H7 (cell line): ENCODE measurements at regions not wholly inside any gene's neighbourhood (a gene's known extent, or its start where the extent isn't known, plus 50 kb on each side); places are given as distances from the start of the nearest gene placed in this dataset.
A peak's percentile ranks its signal among the peaks of the same experiment; 100 is the strongest.
"Not testable (repeated sequence)": the region's sequence is repeated elsewhere in the genome, so short reads cannot be mapped to it uniquely, and the experiment has no call there.

Source experiments
- DNase-seq: peaks from one replicate; pipeline ENCODE4 v3.0.0; 2012
- H3K27me3 ChIP-seq: 2 replicates; pipeline ENCODE4 v1.6.0; 2011; ENCODE audit warnings: mild to moderate bottlenecking, low read length; ENCODE audit not compliant: control insufficient read depth, insufficient read depth
- H3K36me3 ChIP-seq: replicated peaks from 2 replicates; pipeline ENCODE4 v1.5.1; 2011; ENCODE audit warnings: low read length; ENCODE audit not compliant: control insufficient read depth, insufficient read depth
- H3K4me3 ChIP-seq: 2 replicates; pipeline ENCODE4 v1.5.1; 2011; ENCODE audit warnings: low read depth, mild to moderate bottlenecking, control low read depth, low read length, moderate library complexity; ENCODE audit not compliant: insufficient read depth

DNA sequence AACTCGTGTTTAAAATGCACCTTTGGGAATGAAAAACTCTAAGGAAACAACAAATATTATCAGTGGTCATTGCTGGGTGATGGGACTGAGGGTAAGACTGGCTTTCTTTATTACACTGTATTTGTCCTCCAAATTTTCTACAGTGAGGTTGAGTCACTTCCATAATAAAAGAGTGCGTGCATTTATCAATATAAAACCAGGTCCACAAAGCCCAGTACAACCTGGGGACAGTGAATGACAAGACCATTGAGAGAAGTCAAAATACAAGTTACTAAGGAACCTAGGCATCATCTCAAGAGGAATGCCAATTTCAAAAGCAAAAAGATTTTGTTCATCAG is 76.4 kb downstream of the MAGED4 start:
- no peaks in the 10 kb centered on the region for H3K36me3 ChIP-seq
- H3K4me3 ChIP-seq = peak overlapping the region; percentile 59; the same call in 1 of the 2 replicates
- no peak for DNase-seq

DNA sequence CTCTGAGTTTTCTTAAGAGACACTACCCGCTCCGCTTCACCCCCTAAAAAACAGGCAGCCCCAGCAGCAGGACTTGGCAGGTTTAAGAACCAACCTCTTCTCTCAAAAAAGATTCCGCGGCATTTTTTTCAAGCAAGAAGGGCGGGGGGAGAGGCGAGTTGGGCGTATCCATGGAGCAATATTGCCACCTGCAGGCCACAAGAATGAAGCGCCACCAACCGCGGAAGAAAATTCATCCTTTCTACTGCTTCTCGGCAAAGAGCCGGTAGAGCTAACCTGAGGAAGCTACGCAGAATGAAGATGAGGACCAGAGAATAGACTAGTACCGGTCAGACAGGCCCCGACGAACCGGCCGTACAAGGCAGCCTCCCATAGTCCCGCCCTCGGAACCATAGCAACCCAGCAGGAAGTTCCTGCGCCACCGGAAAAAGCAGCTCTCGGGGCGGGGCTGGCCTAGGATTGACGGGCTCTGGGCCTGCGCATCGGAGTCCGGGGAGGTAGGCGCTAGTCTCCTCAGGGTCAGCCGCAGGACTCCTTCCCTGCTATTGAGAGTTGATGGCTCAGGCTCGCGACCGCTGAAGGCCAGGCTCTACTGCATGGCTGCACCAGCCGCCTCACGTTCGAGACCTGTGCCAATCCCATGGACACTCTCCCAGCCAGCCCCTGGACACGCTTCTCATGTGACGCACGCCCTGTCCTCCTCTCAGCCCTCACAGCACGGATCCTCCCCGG is 76.9 kb downstream of the MAGED4 start:
- Histone ChIP-seq H3K36me3 (no peaks in the 10 kb centered on the region), H3K27me3 (no peaks in the 10 kb centered on the region), H3K4me3 (peak overlapping the region; percentile 59)
- DNase-seq = peak; percentile 78

More for the DNA sequence above, 76.4 kb downstream of the MAGED4 start:
- H3K27me3 ChIP-seq = no peaks in the 10 kb centered on the region

DNA sequence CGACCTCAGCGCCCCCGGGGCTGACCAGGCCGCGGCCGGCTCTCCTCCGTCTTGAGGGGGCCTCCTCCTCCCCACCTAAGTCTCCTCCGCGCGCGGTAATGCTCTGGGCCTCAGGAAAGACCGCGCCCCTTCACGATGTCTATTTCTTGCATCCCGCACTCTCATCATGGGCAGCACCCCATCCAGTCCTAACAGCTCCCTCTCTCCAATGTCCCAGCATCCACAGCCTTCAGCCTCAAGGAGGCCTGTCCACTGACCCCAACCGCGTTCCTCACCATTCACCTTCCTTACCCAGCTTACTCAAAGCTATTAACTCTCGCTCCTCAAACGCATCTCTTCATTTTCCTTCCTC is 77.5 kb downstream of the MAGED4 start:
- Histone ChIP-seq H3K4me3 (peak overlapping the region; percentile 59), H3K36me3 (no peaks in the 10 kb centered on the region), H3K27me3 (no peaks in the 10 kb centered on the region)
- DNase-seq = no peak

DNA sequence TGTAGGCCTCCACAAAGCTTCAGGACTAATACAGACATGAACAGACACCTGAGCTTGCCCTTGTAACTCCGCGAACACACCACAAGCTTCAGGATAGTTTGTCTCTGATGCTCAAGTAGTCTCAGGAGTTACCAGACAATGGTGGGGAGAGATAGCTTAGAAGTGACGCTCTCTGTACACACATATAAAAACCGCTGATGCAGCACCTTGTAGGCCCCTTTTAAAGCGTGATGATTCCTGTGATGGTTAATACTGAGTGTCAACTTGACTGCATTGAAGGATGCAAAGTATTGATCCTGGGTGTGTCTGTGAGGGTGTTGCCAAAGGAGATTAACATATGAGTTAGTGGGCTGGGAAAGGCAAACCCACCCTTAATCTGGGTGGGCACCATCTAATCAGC is 78.7 kb downstream of the MAGED4 start:
- no peak for DNase-seq
- Histone ChIP-seq H3K27me3 (no peaks in the 10 kb centered on the region), H3K36me3 (no peaks in the 10 kb centered on the region), H3K4me3 (no peak overlapping the region)

DNA sequence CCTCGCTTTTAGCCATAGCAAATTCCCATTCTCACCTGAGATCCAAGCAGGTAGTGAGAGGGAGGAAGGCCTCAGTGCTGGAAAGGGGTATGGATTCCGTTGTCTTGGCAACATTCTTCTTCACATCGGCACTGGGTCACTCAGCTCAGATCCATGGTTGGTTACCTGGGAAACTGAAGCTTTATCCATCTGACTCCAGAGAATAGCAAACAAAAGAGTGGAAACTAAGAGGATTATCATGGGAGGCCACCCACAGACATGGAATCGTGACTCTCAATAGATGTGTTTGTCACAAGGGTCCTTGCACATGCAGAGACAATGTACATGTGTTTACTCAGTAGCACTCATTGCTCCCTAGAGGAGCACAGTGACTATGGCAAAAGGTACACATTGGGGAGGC is 81.0 kb downstream of the MAGED4 start:
- DNase-seq = no peak
- no peak overlapping the region for H3K4me3 ChIP-seq
- no peaks in the 10 kb centered on the region for H3K36me3 ChIP-seq
- H3K27me3 ChIP-seq = no peaks in the 10 kb centered on the region

DNA sequence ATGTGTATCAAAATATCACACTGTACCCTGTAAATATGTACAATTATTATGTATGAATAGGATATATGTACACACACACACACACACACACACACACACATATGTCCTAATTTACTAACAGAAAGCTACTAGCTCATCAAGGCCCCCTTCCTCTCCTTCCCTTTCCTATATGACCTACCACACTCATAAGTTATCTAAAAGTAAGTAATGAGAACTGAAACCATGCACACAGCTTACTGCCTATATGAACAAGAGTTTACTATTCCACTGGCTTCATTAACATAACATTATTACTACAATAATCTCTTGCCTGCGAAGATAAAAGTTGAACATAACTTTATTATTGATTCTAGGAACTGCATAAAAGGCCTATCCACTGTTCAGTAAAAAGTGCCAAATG is 83.8 kb downstream of the MAGED4 start:
- not testable (repeated sequence) for H3K4me3 ChIP-seq, DNase-seq, H3K36me3 ChIP-seq

DNA sequence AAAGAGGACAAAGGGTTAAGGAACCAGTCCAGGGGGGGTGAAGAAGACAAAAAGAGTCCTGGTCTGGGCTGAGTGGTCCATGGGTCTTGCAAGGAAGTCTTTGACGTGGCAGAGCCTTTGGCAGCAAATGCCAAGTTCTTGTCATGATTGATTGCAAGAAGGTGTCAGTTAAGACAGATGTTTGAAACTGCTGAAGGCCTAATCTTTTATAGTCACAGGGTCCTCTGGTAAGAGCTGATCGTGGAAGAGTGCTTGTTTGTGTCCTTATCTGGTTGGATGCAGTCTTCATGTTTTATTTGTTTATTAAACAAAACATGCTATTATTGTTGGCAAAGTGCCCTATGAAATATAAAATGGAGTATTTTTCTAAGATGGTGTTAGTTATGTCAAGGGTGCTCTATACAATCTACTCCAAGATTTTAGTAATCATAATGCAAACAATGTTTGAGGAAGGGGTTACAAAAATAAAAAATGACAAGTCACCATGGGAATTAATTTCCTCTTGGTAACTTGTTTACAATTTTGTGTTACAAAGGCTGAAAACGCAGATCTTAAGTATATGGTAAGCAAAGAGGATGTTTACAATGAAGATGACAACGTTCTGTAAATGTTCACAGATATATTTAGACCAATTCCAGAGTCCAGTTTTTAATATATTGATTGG is 85.9 kb downstream of the MAGED4 start:
- DNase-seq = no peak
- no peak overlapping the region for H3K4me3 ChIP-seq
- no peaks in the 10 kb centered on the region for H3K27me3 ChIP-seq
- no peaks in the 10 kb centered on the region for H3K36me3 ChIP-seq

More for the DNA sequence above, 83.8 kb downstream of the MAGED4 start:
- not testable (repeated sequence) for H3K27me3 ChIP-seq

DNA sequence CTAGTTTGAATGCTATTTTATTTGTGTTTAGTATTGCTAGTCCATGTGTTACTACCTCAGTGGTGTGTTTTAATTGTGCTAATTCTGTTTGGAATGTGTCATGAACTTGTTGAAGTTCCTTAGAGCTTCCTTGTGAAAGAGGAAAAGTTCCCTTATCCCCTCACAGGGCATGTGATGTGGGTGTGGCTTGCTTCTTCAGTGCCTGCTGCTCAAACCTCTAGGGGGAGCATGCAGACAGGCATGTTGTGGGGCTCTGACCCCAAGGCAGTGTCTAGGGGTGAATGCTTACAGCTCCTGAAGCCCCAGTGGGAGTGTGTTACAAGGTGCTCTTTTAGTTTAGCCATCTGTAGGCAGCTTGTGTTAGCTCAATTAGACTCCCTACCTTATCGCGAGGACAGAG is 86.5 kb downstream of the MAGED4 start:
- H3K4me3 ChIP-seq = no peak overlapping the region
- DNase-seq = peak; percentile 37
- H3K27me3 ChIP-seq = no peaks in the 10 kb centered on the region
- H3K36me3 ChIP-seq = no peaks in the 10 kb centered on the region

DNA sequence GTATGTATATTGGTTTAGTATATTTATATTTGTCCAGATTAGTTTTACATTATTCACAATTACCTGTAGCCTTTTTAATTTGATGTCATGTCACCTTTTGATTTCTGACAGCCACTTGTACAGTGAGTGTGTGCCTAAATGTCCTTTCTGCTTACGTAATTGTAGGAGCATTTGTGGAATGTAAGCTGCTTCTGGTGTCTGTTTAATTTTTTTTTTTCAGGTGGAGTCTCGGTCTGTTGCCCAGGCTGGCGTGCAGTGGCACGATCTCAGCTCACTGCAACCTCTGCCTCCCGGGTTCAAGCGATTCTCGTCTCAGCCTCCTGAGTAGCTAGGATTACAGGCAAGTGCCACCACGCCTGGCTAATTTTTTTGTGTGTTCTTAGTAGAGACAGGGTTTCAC is 91.2 kb upstream of the XAGE2 start:
- no peak for DNase-seq
- Histone ChIP-seq H3K27me3 (no peaks in the 10 kb centered on the region), H3K4me3 (no peak overlapping the region), H3K36me3 (no peaks in the 10 kb centered on the region)

DNA sequence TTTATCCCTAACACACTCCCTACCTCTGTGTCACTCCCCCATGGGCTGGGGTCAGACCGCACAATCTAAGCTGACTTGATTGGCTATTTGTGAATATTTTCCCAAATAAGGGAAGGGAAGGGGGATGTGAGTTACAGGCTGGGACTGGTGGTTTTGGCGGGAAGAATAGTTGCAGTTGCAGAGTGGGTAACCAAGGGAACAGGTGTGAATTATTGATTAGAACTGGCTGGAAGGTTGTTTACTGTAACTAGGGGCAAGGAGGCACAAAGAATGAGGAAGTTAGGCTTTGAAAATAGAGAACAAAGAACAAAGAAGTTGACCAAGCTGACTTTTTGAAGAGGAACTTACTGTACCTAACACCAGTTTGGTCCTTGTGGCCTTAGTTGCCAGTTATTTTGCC is 88.0 kb upstream of the XAGE2 start:
- Histone ChIP-seq H3K36me3 (no peaks in the 10 kb centered on the region), H3K4me3 (no peak overlapping the region), H3K27me3 (no peaks in the 10 kb centered on the region)
- DNase-seq = no peak

DNA sequence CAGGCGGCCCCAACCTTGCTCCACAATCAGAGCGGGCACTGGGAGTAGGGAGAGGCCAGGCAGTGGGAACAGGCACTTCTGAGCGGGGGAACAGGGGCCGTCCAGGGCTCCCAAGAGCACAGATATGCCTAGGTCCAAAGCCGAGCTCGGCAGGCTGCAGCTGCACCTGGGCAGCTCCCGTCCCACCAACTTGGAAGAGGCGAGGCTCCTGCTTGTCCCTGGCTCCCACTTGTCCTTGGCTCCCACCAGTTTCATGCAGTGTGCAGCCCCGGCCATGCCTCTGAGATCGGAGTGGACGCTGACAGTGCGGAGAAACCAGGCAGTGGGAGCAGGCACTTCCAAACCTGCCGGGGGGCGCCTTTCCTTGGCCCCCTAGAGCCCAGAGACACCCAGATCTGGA is 84.0 kb upstream of the XAGE2 start:
- Histone ChIP-seq H3K27me3 (no peaks in the 10 kb centered on the region), H3K36me3 (no peaks in the 10 kb centered on the region), H3K4me3 (no peak overlapping the region)
- DNase-seq = no peak

DNA sequence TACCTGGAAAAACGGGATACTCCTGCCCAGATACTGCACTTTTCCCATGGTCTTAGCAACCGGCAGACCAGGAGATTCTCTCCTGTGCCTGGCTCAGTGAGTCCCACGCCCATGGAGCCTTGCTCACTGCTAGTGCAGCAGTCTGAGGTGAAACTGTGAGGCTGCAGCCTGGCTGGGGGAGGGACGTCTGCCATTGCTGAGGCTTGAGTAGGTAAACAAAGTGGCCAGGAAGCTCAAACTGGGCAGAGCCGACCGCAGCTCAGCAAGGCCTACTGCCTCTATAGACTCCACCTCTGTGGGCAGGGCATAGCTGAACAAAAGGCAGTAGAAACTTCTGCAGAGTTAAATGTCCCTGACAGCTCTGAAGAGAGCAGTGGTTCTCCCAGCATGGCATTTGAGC is 69.9 kb upstream of the XAGE2 start:
- H3K4me3 ChIP-seq, H3K27me3 ChIP-seq, H3K36me3 ChIP-seq, DNase-seq: not testable (repeated sequence)

DNA sequence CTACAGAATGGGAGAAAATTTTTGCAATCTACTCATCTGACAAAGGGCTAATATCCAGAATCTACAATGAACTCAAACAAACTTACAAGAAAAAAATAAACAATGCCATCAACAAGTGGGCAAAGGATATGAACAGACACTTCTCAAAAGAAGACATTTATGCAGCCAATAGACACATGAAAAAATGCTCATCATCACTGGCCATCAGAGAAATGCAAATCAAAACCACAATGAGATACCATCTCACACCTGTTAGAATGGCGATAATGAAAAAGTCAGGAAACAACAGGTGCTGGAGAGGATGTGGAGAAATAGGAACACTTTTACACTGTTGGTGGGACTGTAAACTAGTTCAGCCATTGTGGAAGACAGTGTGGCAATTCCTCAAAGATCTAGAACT is 60.3 kb upstream of the XAGE2 start:
- not testable (repeated sequence) for H3K27me3 ChIP-seq, DNase-seq, H3K4me3 ChIP-seq

More for the DNA sequence above, 60.3 kb upstream of the XAGE2 start:
- not testable (repeated sequence) for H3K36me3 ChIP-seq
